ENCODE measurements at regions not wholly inside any gene's neighbourhood (a gene's known extent, or its start where the extent isn't known, plus 50 kb on each side); places are given as distances from the start of the nearest gene placed in this dataset.

GRCh38 chr4:123317211-123317610 is 79.4 kb upstream of the SPRY1 start:
- TF ChIP-seq POLR2A (IDR thresholded peaks at IDR 0.05) (no peak), CTCF (IDR thresholded peaks at IDR 0.05) (no peak)
- intact Hi-C loops (cut with DNase I; ENCODE audit: low total_unique reads): no loop called here
- DNase-seq (ENCODE audit: low spot score in 2 of 2): no peak
- no peak overlapping the region for H3K4me3 ChIP-seq (ENCODE audit: low read depth, poor library complexity, severe bottlenecking)
- WGBS, 2 donors: 74 to 75% methylated on average over 2 of the region's 2 CpGs

GRCh38 chr4:123319639-123320038 is 77.0 kb upstream of the SPRY1 start:
- no peak for TF ChIP-seq POLR2A (IDR thresholded peaks at IDR 0.05)
- no peak for TF ChIP-seq CTCF (IDR thresholded peaks at IDR 0.05)
- H3K4me3 ChIP-seq (ENCODE audit: low read depth, poor library complexity, severe bottlenecking): no peak overlapping the region
- 87 to 92% methylated on average over 2 of the region's 2 CpGs for WGBS, 2 donors
- intact Hi-C loops (cut with DNase I; ENCODE audit: low total_unique reads): no loop called here
- no peak for DNase-seq (ENCODE audit: low spot score in 2 of 2)

GRCh38 chr4:123323998-123324397 is 72.6 kb upstream of the SPRY1 start:
- WGBS, 2 donors: 94 to 99% methylated on average over 2 of the region's 2 CpGs
- TF ChIP-seq CTCF (IDR thresholded peaks at IDR 0.05) (no peak), POLR2A (IDR thresholded peaks at IDR 0.05) (no peak)
- intact Hi-C loops (cut with DNase I; ENCODE audit: low total_unique reads): no loop called here
- DNase-seq (ENCODE audit: low spot score in 2 of 2): no peak
- no peak overlapping the region for H3K4me3 ChIP-seq (ENCODE audit: low read depth, poor library complexity, severe bottlenecking)

- TF ChIP-seq CTCF (IDR thresholded peaks at IDR 0.05) (no peak), POLR2A (IDR thresholded peaks at IDR 0.05) (no peak)
- 74 to 84% methylated on average over 3 of the region's 3 CpGs for WGBS, 2 donors
- intact Hi-C loops (cut with DNase I; ENCODE audit: low total_unique reads): no loop called here
- no peak overlapping the region for H3K4me3 ChIP-seq (ENCODE audit: low read depth, poor library complexity, severe bottlenecking)
- DNase-seq (ENCODE audit: low spot score in 2 of 2): no peak
Measured at GRCh38 chr4:123325241-123325681, 71.3 kb upstream of the SPRY1 start.

- no peak for TF ChIP-seq POLR2A (IDR thresholded peaks at IDR 0.05)
- no peak for TF ChIP-seq CTCF (IDR thresholded peaks at IDR 0.05)
- DNase-seq (ENCODE audit: low spot score in 2 of 2): no peak
- 81 to 85% methylated on average over 4 of the region's 4 CpGs for WGBS, 2 donors
- intact Hi-C loops (cut with DNase I; ENCODE audit: low total_unique reads): no loop called here
- H3K4me3 ChIP-seq (ENCODE audit: low read depth, poor library complexity, severe bottlenecking): no peak overlapping the region
Measured at GRCh38 chr4:123327346-123327745, 69.2 kb upstream of the SPRY1 start.

- H3K4me3 ChIP-seq (ENCODE audit: low read depth, poor library complexity, severe bottlenecking): no peak overlapping the region
- no peak for DNase-seq (ENCODE audit: low spot score in 2 of 2)
- intact Hi-C loops (cut with DNase I; ENCODE audit: low total_unique reads): no loop called here
- 40 to 64% methylated on average over 3 of the region's 3 CpGs for WGBS, 2 donors
- TF ChIP-seq CTCF (IDR thresholded peaks at IDR 0.05) (no peak), POLR2A (IDR thresholded peaks at IDR 0.05) (no peak)
Measured at GRCh38 chr4:123327846-123328429, 68.7 kb upstream of the SPRY1 start.
